Limb (tissue), 2 donors: ENCODE measurements at regions not wholly inside any gene's neighbourhood (a gene's known extent, or its start where the extent isn't known, plus 50 kb on each side); places are given as distances from the start of the nearest gene placed in this dataset.
"Not testable (repeated sequence)": the region's sequence is repeated elsewhere in the genome, so short reads cannot be mapped to it uniquely, and the experiment has no call there.

ENCODE experiments used
- DNase-seq, 2 donors: peaks; one replicate each; pipeline ENCODE4 v3.0.0-alpha.2; 2016; ENCODE audit errors: extremely low spot score in 2 of 2

- no peak for DNase-seq
Measured at GRCh38 chr16:79938575-79938974, 338.0 kb upstream of the MAF start.

GRCh38 chr16:79937671-79938070 lies 337.1 kb upstream of the MAF start:
- DNase-seq = not testable (repeated sequence)

- no peak for DNase-seq
Measured at GRCh38 chr16:79933603-79934002, 333.1 kb upstream of the MAF start.

GRCh38 chr16:79932572-79932971 lies 332.0 kb upstream of the MAF start:
- no peak for DNase-seq

GRCh38 chr16:79931721-79932120 lies 331.2 kb upstream of the MAF start:
- DNase-seq = no peak

GRCh38 chr16:79929260-79929965 lies 328.9 kb upstream of the MAF start:
- DNase-seq = no peak

- DNase-seq = no peak
Measured at GRCh38 chr16:79928142-79928873, 327.8 kb upstream of the MAF start.

GRCh38 chr16:79926451-79927205 lies 326.1 kb upstream of the MAF start:
- no peak for DNase-seq

- no peak for DNase-seq
Measured at GRCh38 chr16:79923431-79923830, 322.9 kb upstream of the MAF start.

GRCh38 chr16:79920685-79921084 lies 320.1 kb upstream of the MAF start:
- no peak for DNase-seq

- DNase-seq = no peak
Measured at GRCh38 chr16:79918916-79919315, 318.4 kb upstream of the MAF start.

GRCh38 chr16:79915761-79916160 lies 315.2 kb upstream of the MAF start:
- DNase-seq = no peak

GRCh38 chr16:79914961-79915720 lies 314.6 kb upstream of the MAF start:
- DNase-seq = no peak

- DNase-seq = no peak
Measured at GRCh38 chr16:79912592-79913310, 312.2 kb upstream of the MAF start.

- no peak for DNase-seq
Measured at GRCh38 chr16:79911660-79912059, 311.1 kb upstream of the MAF start.

GRCh38 chr16:79909571-79909970 lies 309.0 kb upstream of the MAF start:
- DNase-seq = no peak

- peak in 1 of 2 donors; percentile 16 for DNase-seq
Measured at GRCh38 chr16:79903471-79903870, 302.9 kb upstream of the MAF start.

- DNase-seq = no peak
Measured at GRCh38 chr16:79902351-79902750, 301.8 kb upstream of the MAF start.

GRCh38 chr16:79901522-79901921 lies 301.0 kb upstream of the MAF start:
- DNase-seq = no peak

- DNase-seq = no peak
Measured at GRCh38 chr16:79899716-79900115, 299.2 kb upstream of the MAF start.

GRCh38 chr16:79899316-79899715 lies 298.8 kb upstream of the MAF start:
- no peak for DNase-seq
